ENCODE measurements at regions not wholly inside any gene's neighbourhood (a gene's known extent, or its start where the extent isn't known, plus 50 kb on each side); places are given as distances from the start of the nearest gene placed in this dataset.

- no peak for DNase-seq (ENCODE audit: low read depth)
- H3K4me3 ChIP-seq (ENCODE audit: low read depth, low read length): no peak overlapping the region
- TF ChIP-seq CTCF (IDR thresholded peaks at IDR 0.05; ENCODE audit: control insufficient read depth, extremely low read depth, insufficient read depth): no peak
Measured at GRCh38 chr2:52467189-52467588, 1300.4 kb upstream of the CHAC2 start.

GRCh38 chr2:52465287-52465686, 1302.3 kb upstream of the CHAC2 start:
- no peak for DNase-seq (ENCODE audit: low read depth)
- no peak overlapping the region for H3K4me3 ChIP-seq (ENCODE audit: low read depth, low read length)
- no peak for TF ChIP-seq CTCF (IDR thresholded peaks at IDR 0.05; ENCODE audit: control insufficient read depth, extremely low read depth, insufficient read depth)

- DNase-seq (ENCODE audit: low read depth): no peak
- H3K4me3 ChIP-seq (ENCODE audit: low read depth, low read length): no peak overlapping the region
- TF ChIP-seq CTCF (IDR thresholded peaks at IDR 0.05; ENCODE audit: control insufficient read depth, extremely low read depth, insufficient read depth): no peak
Measured at GRCh38 chr2:52463457-52463856, 1304.1 kb upstream of the CHAC2 start.

GRCh38 chr2:52456561-52457377, 1310.8 kb upstream of the CHAC2 start:
- DNase-seq (ENCODE audit: low read depth): no peak
- no peak overlapping the region for H3K4me3 ChIP-seq (ENCODE audit: low read depth, low read length)
- TF ChIP-seq CTCF (IDR thresholded peaks at IDR 0.05; ENCODE audit: control insufficient read depth, extremely low read depth, insufficient read depth): no peak

GRCh38 chr2:52454962-52455361, 1312.6 kb upstream of the CHAC2 start:
- H3K4me3 ChIP-seq (ENCODE audit: low read depth, low read length): no peak overlapping the region

GRCh38 chr2:52452201-52452600, 1315.4 kb upstream of the CHAC2 start:
- no peak for TF ChIP-seq CTCF (IDR thresholded peaks at IDR 0.05; ENCODE audit: control insufficient read depth, extremely low read depth, insufficient read depth)
- H3K4me3 ChIP-seq (ENCODE audit: low read depth, low read length): no peak overlapping the region
- DNase-seq (ENCODE audit: low read depth): no peak

More at GRCh38 chr2:52454962-52455361, 1312.6 kb upstream of the CHAC2 start:
- no peak for DNase-seq (ENCODE audit: low read depth)
- TF ChIP-seq CTCF (IDR thresholded peaks at IDR 0.05; ENCODE audit: control insufficient read depth, extremely low read depth, insufficient read depth): no peak

- no peak overlapping the region for H3K4me3 ChIP-seq (ENCODE audit: low read depth, low read length)
- DNase-seq (ENCODE audit: low read depth): no peak
- no peak for TF ChIP-seq CTCF (IDR thresholded peaks at IDR 0.05; ENCODE audit: control insufficient read depth, extremely low read depth, insufficient read depth)
Measured at GRCh38 chr2:52445686-52446085, 1321.9 kb upstream of the CHAC2 start.

Data from LNCaP clone FGC (cell line).